Tibial artery (tissue), 4 donors: ENCODE measurements at regions not wholly inside any gene's neighbourhood (a gene's known extent, or its start where the extent isn't known, plus 50 kb on each side); places are given as distances from the start of the nearest gene placed in this dataset.
"Not testable (repeated sequence)": the region's sequence is repeated elsewhere in the genome, so short reads cannot be mapped to it uniquely, and the experiment has no call there.

ENCODE experiments used
- DNase-seq, 2 donors: peaks; one replicate each; pipeline ENCODE4 v3.0.0-alpha.2; 2019
- H3K27ac ChIP-seq, 2 donors: fragments of 200-600 bp; sonication (generic) in 1 of 2; 1 replicate in 1 of 2; 2 replicates in 1 of 2; pipeline ENCODE4 v1.5.1; 2018 to 2019; ENCODE audit warnings: mild to moderate bottlenecking in 1 of 2
- H3K27me3 ChIP-seq, 2 donors: fragments of 200-600 bp; sonication (generic) in 1 of 2; one replicate each; pipeline versions ENCODE4 v1.5.1 to v1.6.0; 2016 to 2019
- H3K36me3 ChIP-seq, 3 donors: fragments of 200-600 bp; sonication (generic) in 2 of 3; one replicate each; pipeline ENCODE4 v1.5.1; 2016 to 2019; ENCODE audit warnings: mild to moderate bottlenecking in 2 of 3
- H3K4me1 ChIP-seq, 4 donors: fragments of 200-600 bp; sonication (generic) in 2 of 4; 1 replicate in 3 of 4; 2 replicates in 1 of 4; pipeline ENCODE4 v1.5.1; 2016 to 2019
- H3K4me3 ChIP-seq, 2 donors: fragments of 200-600 bp; sonication (generic) in 1 of 2; 1 replicate in 1 of 2; 2 replicates in 1 of 2; pipeline ENCODE4 v1.5.1; 2018 to 2019; ENCODE audit warnings: mild to moderate bottlenecking in 2 of 2
- H3K9me3 ChIP-seq, 3 donors: fragments of 200-600 bp; sonication (generic) in 1 of 3; one replicate each; pipeline ENCODE4 v1.5.1; 2016 to 2019
- CTCF ChIP-seq, 2 experiments: fragments of 200-600 bp in 1 of 2; fragments of 450-650 bp in 1 of 2; IDR thresholded peaks; one replicate each; pipeline ENCODE4 v1.5.1; 2017 to 2019; ENCODE audit warnings: antibody characterized with exemption in 2 of 2, mild to moderate bottlenecking in 1 of 2, moderate library complexity in 1 of 2
- intact Hi-C: fragments of 100-400 bp; cut with DNase I; formaldehyde crosslinking; loops from one replicate; pipeline ENCODE4 v1.15.0; 2023; ENCODE audit warnings: low total_unique reads

- peak in 1 of 2 donors; percentile 62 for DNase-seq
- H3K27ac ChIP-seq, H3K36me3 ChIP-seq, H3K4me3 ChIP-seq, intact Hi-C loops, H3K4me1 ChIP-seq, H3K27me3 ChIP-seq: not testable (repeated sequence)
- peaks cover 8 to 65% (median 57%) of the 10 kb centered on the region in 3 donors for H3K9me3 ChIP-seq
These were observed 4489.2 kb upstream of the OR11H1 start for GRCh38 chr22:11038786-11039185.

GRCh38 chr22:11041416-11041815 lies 4486.6 kb upstream of the OR11H1 start:
- intact Hi-C loops, H3K4me1 ChIP-seq, H3K27ac ChIP-seq, H3K36me3 ChIP-seq, H3K4me3 ChIP-seq, H3K27me3 ChIP-seq: not testable (repeated sequence)
- DNase-seq, result peak in 1 of 2 donors; percentile 54
- H3K9me3 ChIP-seq, result peaks cover 10 to 47% (median 43%) of the 10 kb centered on the region in 3 donors

- no peaks in the 10 kb centered on the region for H3K4me1 ChIP-seq
- no peaks in the 10 kb centered on the region for H3K36me3 ChIP-seq
- H3K27me3 ChIP-seq, result no peaks in the 10 kb centered on the region
- intact Hi-C loops, result no loop called here
- peaks cover 10 to 42% (median 38%) of the 10 kb centered on the region in 3 donors for H3K9me3 ChIP-seq
- no peak for TF ChIP-seq CTCF (IDR thresholded peaks at IDR 0.05)
- H3K4me3 ChIP-seq, result no peak overlapping the region
- no peak for DNase-seq
- H3K27ac ChIP-seq, result no peak overlapping the region
These were observed 4485.9 kb upstream of the OR11H1 start for GRCh38 chr22:11042116-11042515.

- H3K36me3 ChIP-seq, DNase-seq, H3K27me3 ChIP-seq, H3K27ac ChIP-seq, H3K4me3 ChIP-seq, intact Hi-C loops, H3K4me1 ChIP-seq: not testable (repeated sequence)
- peaks cover 10 to 36% (median 29%) of the 10 kb centered on the region in 3 donors for H3K9me3 ChIP-seq
These were observed 4484.7 kb upstream of the OR11H1 start for GRCh38 chr22:11043289-11043688.

- H3K27me3 ChIP-seq, H3K4me1 ChIP-seq, intact Hi-C loops, DNase-seq, H3K27ac ChIP-seq, H3K4me3 ChIP-seq, H3K36me3 ChIP-seq: not testable (repeated sequence)
- H3K9me3 ChIP-seq, result peaks cover 3 to 10% (median 5%) of the 10 kb centered on the region in 3 donors
These were observed 4479.1 kb upstream of the OR11H1 start for GRCh38 chr22:11048884-11049283.

- DNase-seq, result peak in 1 of 2 donors; percentile 51
- intact Hi-C loops, H3K36me3 ChIP-seq: not testable (repeated sequence)
These were observed 4477.8 kb upstream of the OR11H1 start for GRCh38 chr22:11050226-11050625.

GRCh38 chr22:11051401-11052112 lies 4476.4 kb upstream of the OR11H1 start:
- H3K27me3 ChIP-seq, intact Hi-C loops, H3K36me3 ChIP-seq, H3K4me3 ChIP-seq, H3K4me1 ChIP-seq, H3K27ac ChIP-seq: not testable (repeated sequence)
- DNase-seq, result peak in 1 of 2 donors; percentile 52
- peaks cover 0 to 24% (median 17%) of the 10 kb centered on the region in 3 donors for H3K9me3 ChIP-seq

More at GRCh38 chr22:11050226-11050625, 4477.8 kb upstream of the OR11H1 start:
- peaks cover 0 to 11% (median 11%) of the 10 kb centered on the region in 3 donors for H3K9me3 ChIP-seq
- H3K4me1 ChIP-seq, H3K4me3 ChIP-seq, H3K27ac ChIP-seq, H3K27me3 ChIP-seq: not testable (repeated sequence)

GRCh38 chr22:11053403-11054344 lies 4474.3 kb upstream of the OR11H1 start:
- H3K27me3 ChIP-seq, H3K4me1 ChIP-seq, H3K4me3 ChIP-seq, H3K36me3 ChIP-seq, intact Hi-C loops, H3K27ac ChIP-seq: not testable (repeated sequence)
- peak in 1 of 2 donors; percentile 66 for DNase-seq
- H3K9me3 ChIP-seq, result peaks cover 0 to 34% (median 32%) of the 10 kb centered on the region in 3 donors

- H3K27me3 ChIP-seq, H3K4me1 ChIP-seq, H3K36me3 ChIP-seq, intact Hi-C loops, H3K4me3 ChIP-seq, H3K27ac ChIP-seq: not testable (repeated sequence)
- H3K9me3 ChIP-seq, result peaks cover 0 to 38% (median 32%) of the 10 kb centered on the region in 3 donors
- peak in 1 of 2 donors; percentile 69 for DNase-seq
These were observed 4473.3 kb upstream of the OR11H1 start for GRCh38 chr22:11054681-11055080.

GRCh38 chr22:11055176-11055575 lies 4472.8 kb upstream of the OR11H1 start:
- H3K4me1 ChIP-seq, H3K36me3 ChIP-seq, H3K27me3 ChIP-seq, H3K4me3 ChIP-seq, intact Hi-C loops, H3K27ac ChIP-seq: not testable (repeated sequence)
- DNase-seq, result peak in 1 of 2 donors; percentile 67
- H3K9me3 ChIP-seq, result peaks cover 0 to 38% (median 32%) of the 10 kb centered on the region in 3 donors

- intact Hi-C loops, H3K36me3 ChIP-seq, H3K27ac ChIP-seq, H3K27me3 ChIP-seq, H3K4me1 ChIP-seq, H3K4me3 ChIP-seq: not testable (repeated sequence)
- peak in 1 of 2 donors; percentile 68 for DNase-seq
- H3K9me3 ChIP-seq, result peaks cover 0 to 38% (median 36%) of the 10 kb centered on the region in 3 donors
These were observed 4469.9 kb upstream of the OR11H1 start for GRCh38 chr22:11057955-11058547.

- H3K27me3 ChIP-seq, H3K4me1 ChIP-seq, H3K36me3 ChIP-seq, H3K4me3 ChIP-seq, H3K27ac ChIP-seq, intact Hi-C loops: not testable (repeated sequence)
- H3K9me3 ChIP-seq, result peaks cover 0 to 33% (median 33%) of the 10 kb centered on the region in 3 donors
- peak in 1 of 2 donors; percentile 54 for DNase-seq
These were observed 4468.9 kb upstream of the OR11H1 start for GRCh38 chr22:11059129-11059528.
